GM10248 (cell line): ENCODE measurements at regions not wholly inside any gene's neighbourhood (a gene's known extent, or its start where the extent isn't known, plus 50 kb on each side); places are given as distances from the start of the nearest gene placed in this dataset.

ENCODE experiments used
- CTCF ChIA-PET: fragments of 300-600 bp; sonication (Branson Sonifier 250); formaldehyde crosslinking; extraction: SDS; loops from one replicate; lab custom pipeline; 2021; ENCODE audit warnings: antibody characterized with exemption; lab: Yijun Ruan, JAX
- POLR2A ChIA-PET: fragments of 350-650 bp; sonication (Branson Sonifier 250); formaldehyde crosslinking; extraction: SDS; loops from one replicate; lab custom pipeline; 2020; ENCODE audit warnings: antibody characterized with exemption; lab: Yijun Ruan, JAX
- DNase-seq: peaks from one replicate; pipeline ENCODE4 v3.0.0; 2012; ENCODE audit errors: extremely low spot score
- TF ChIP-seq, protein P1 (sequence below): IDR thresholded peaks from 2 replicates; pipeline ENCODE4 v1.5.1; 2012; ENCODE audit warnings: mild to moderate bottlenecking, low read depth; ENCODE audit errors: extremely low read depth, missing control alignments, control extremely low read depth

DNA sequence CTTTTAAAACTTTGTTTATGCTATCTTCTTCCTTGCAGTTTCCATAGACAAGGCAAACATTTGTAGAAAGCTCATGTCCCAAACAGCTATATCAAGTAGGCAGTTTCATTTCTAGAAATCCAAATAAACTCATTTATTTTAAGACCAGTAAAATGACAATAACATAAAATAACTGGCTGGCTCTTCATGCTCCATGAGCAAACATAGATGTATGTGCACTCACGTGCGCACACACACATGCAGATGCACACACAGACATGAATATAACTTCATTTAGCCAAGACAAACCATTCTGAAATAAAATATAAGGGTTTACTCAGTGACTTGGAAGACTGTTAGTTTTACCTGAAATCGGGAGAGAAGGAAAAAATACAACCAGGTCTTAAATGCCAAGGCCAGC lies 176.5 kb upstream of the GAS1 start:
- CTCF ChIA-PET = interaction anchor here (1.4 kb wide), 1 partner anchor 18 kb away, joined by 4 read pairs; no protein-coding TSS in a partner anchor
- POLR2A ChIA-PET = no interaction called here
- DNase-seq = no peak
- TF ChIP-seq, protein P1, sequence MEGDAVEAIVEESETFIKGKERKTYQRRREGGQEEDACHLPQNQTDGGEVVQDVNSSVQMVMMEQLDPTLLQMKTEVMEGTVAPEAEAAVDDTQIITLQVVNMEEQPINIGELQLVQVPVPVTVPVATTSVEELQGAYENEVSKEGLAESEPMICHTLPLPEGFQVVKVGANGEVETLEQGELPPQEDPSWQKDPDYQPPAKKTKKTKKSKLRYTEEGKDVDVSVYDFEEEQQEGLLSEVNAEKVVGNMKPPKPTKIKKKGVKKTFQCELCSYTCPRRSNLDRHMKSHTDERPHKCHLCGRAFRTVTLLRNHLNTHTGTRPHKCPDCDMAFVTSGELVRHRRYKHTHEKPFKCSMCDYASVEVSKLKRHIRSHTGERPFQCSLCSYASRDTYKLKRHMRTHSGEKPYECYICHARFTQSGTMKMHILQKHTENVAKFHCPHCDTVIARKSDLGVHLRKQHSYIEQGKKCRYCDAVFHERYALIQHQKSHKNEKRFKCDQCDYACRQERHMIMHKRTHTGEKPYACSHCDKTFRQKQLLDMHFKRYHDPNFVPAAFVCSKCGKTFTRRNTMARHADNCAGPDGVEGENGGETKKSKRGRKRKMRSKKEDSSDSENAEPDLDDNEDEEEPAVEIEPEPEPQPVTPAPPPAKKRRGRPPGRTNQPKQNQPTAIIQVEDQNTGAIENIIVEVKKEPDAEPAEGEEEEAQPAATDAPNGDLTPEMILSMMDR = no peak

DNA sequence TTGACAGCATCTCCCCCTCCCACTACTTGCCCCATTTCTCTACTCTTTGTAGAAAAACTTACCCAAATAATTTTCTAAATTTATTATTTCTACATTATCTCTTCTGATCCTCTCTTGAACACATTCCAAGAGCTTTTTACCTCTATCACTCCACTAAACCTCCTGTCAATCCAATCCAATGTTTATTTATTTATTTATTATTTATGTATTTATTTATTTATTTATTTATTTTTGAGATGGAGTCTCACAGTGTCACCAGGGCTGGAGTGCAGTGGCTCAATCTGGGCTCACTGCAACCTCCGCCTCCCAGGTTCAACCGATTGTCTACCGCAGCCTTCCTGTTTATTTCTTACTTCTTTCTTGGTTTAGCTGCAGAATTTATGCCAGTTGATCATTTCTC lies 178.5 kb upstream of the GAS1 start:
- ChIA-PET POLR2A (interaction anchor here (0.6 kb wide), 1 partner anchor 17 kb away, joined by 4 read pairs; no protein-coding TSS in a partner anchor), CTCF (no interaction called here)
- TF ChIP-seq, protein P1 = no peak
- no peak for DNase-seq

DNA sequence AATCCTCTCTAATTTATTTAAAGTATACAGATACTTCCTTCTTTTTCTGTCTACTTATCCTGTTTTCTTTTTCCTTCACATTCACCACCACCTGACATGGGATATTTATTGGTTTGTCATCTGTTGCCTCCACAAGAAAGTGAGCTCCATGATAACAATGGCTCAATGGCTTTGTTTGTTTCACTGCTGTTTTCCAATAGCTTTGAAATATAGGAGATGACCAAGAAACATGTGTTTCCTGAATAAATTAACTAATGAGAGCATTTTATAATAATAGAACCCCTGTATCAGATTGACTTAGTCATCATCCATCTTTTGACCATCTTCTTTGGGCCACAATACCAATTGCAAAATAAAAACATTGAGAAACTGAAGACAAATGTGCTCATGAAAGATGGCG lies 180.2 kb upstream of the GAS1 start:
- DNase-seq = no peak
- POLR2A ChIA-PET = no interaction called here
- TF ChIP-seq, protein P1 = no peak
- CTCF ChIA-PET = no interaction called here

DNA sequence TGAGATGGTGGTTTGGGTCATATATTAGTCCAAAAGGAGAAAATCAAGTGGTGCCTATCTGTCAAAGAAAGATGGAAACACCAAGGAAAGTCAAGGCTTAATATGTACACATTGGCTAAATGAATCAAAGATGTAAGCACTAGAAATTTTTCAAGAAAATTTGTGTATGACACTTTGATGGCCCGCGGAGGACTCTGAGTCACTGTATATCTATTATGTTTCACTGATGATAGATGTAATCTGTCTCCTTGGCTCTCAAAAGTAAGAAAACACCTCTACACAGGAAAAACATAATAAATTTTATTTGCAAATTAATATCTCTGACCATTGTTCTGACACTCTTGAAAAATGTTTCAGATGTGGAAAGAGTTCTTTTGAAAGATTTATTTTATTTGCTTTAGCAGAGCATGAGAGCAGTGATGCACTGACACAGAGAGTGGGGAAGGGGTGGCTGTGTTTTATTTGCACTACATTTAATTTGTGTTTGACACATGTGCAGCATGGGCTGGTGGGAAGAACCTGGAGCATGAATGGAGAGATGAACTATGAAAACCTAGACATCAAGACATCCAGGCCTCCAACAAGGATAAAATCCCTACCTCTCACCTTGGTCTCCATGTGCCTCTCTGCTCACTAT lies 180.8 kb upstream of the GAS1 start:
- TF ChIP-seq, protein P1 = no peak
- no peak for DNase-seq
- ChIA-PET CTCF (no interaction called here), POLR2A (no interaction called here)

DNA sequence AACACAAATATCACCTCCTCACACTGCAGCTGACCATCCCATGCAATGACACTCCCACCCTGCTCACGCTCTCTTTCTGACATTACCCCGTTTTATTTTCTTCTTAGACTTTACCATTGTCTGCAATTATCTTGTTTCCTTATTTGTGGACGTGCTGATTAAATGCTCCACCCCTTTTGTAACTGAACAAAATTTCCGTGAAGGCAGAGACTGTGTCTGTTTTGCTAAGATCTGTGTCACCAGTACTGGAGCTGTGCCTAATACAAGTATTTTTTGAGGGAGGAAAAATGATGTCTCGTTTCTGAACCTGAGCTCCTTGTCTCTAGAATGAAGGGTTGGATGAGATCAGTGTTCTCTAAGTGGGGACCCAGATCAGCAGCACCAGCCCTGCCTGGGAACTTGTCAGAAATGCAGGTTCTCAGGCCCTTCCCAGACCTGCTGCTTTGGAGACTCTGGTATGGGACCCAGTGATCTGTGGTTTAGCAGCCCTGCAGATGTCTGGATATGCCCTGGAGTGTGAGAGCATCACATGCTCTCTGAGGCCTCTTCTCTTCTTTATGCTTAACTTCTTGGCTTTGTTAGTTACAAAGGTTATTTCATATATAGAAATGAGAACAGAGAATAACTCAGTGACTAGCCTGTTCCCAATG lies 181.7 kb upstream of the GAS1 start:
- POLR2A ChIA-PET = no interaction called here

DNA sequence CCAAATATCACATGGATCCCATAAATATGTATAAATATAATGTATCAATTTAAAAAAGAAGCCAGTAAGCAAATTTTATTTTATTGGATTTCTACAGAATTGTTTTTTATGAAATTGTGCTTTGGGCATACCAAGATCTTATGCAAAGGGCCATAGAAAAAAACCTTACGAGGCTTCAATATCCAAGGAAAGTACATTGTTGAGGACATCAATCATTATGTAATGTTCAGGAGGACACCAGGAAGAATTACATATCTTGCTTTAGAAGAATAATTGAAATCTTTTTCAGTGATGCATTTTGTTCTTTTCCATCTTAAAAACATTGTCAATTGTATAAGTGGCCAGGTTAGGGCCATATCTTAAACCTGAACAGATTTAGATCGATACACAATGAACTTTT lies 187.8 kb upstream of the GAS1 start:
- ChIA-PET CTCF (no interaction called here), POLR2A (no interaction called here)
- DNase-seq = no peak
- TF ChIP-seq, protein P1 = no peak

More for the DNA sequence above, 181.7 kb upstream of the GAS1 start:
- no peak for DNase-seq
- CTCF ChIA-PET = no interaction called here
- TF ChIP-seq, protein P1 = no peak
